Colonic mucosa (tissue), 4 donors: ENCODE measurements at regions not wholly inside any gene's neighbourhood (a gene's known extent, or its start where the extent isn't known, plus 50 kb on each side); places are given as distances from the start of the nearest gene placed in this dataset.

Experiments
- DNase-seq: peaks from one replicate; pipeline ENCODE4 v3.0.0-alpha.2; 2020
- H3K27ac ChIP-seq: fragments of 200-600 bp; one replicate; pipeline ENCODE4 v1.8.0; 2021
- H3K27me3 ChIP-seq: fragments of 200-600 bp; one replicate; pipeline ENCODE4 v1.8.0; 2021
- H3K36me3 ChIP-seq: fragments of 200-600 bp; one replicate; pipeline ENCODE4 v1.8.0; 2021
- H3K4me1 ChIP-seq: fragments of 200-600 bp; one replicate; pipeline ENCODE4 v1.8.0; 2021; ENCODE audit warnings: mild to moderate bottlenecking
- H3K4me3 ChIP-seq: fragments of 200-600 bp; one replicate; pipeline ENCODE4 v1.8.0; 2021
- H3K9ac ChIP-seq, 2 donors: one replicate each; pipeline ENCODE4 v1.7.0; 2013; ENCODE audit warnings: control low read depth in 2 of 2, low read depth in 2 of 2, low read length in 2 of 2
- H3K9me3 ChIP-seq: fragments of 200-600 bp; one replicate; pipeline ENCODE4 v1.8.0; 2021
- CTCF ChIP-seq: fragments of 200-600 bp; IDR thresholded peaks from one replicate; pipeline ENCODE4 v1.8.0; 2022; ENCODE audit warnings: antibody characterized with exemption, mild to moderate bottlenecking
- intact Hi-C: fragments of 100-400 bp; cut with DNase I; formaldehyde crosslinking; loops from one replicate; pipeline ENCODE4 v1.14.1; 2022
- donor health status: healthy.
- donor health status: DM: no; HTN: no; CAD: no.
- donor health status: DM: no; HTN: no; CAD: no.

- H3K4me1 ChIP-seq = no peaks in the 10 kb centered on the region
- intact Hi-C loops = no loop called here
- no peak overlapping the region for H3K27ac ChIP-seq
- no peaks in the 10 kb centered on the region for H3K9me3 ChIP-seq
- no peak overlapping the region for H3K9ac ChIP-seq
- DNase-seq = no peak
- H3K4me3 ChIP-seq = no peak overlapping the region
- H3K36me3 ChIP-seq = no peaks in the 10 kb centered on the region
- no peak for TF ChIP-seq CTCF
- no peaks in the 10 kb centered on the region for H3K27me3 ChIP-seq
Measured at GRCh38 chr5:109250533-109251329, 159.0 kb downstream of the PJA2 start.

GRCh38 chr5:109250080-109250479 lies 159.7 kb downstream of the PJA2 start:
- no peak overlapping the region for H3K4me3 ChIP-seq
- no peaks in the 10 kb centered on the region for H3K36me3 ChIP-seq
- intact Hi-C loops = no loop called here
- no peaks in the 10 kb centered on the region for H3K4me1 ChIP-seq
- H3K27ac ChIP-seq = no peak overlapping the region
- H3K27me3 ChIP-seq = no peaks in the 10 kb centered on the region
- TF ChIP-seq CTCF = no peak
- no peak overlapping the region for H3K9ac ChIP-seq
- H3K9me3 ChIP-seq = no peaks in the 10 kb centered on the region
- DNase-seq = no peak

- no peak for TF ChIP-seq CTCF
- intact Hi-C loops = no loop called here
Measured at GRCh38 chr5:109249126-109249525, 160.6 kb downstream of the PJA2 start.

GRCh38 chr5:109247986-109248385 lies 161.8 kb downstream of the PJA2 start:
- no peak for DNase-seq
- no peak for TF ChIP-seq CTCF
- no peaks in the 10 kb centered on the region for H3K27me3 ChIP-seq
- no peak overlapping the region for H3K4me3 ChIP-seq
- H3K9me3 ChIP-seq = no peaks in the 10 kb centered on the region
- H3K4me1 ChIP-seq = no peaks in the 10 kb centered on the region
- no peak overlapping the region for H3K27ac ChIP-seq
- no peaks in the 10 kb centered on the region for H3K36me3 ChIP-seq
- intact Hi-C loops = no loop called here
- H3K9ac ChIP-seq = no peak overlapping the region

More at GRCh38 chr5:109249126-109249525, 160.6 kb downstream of the PJA2 start:
- Histone ChIP-seq H3K27ac (no peak overlapping the region), H3K4me1 (no peaks in the 10 kb centered on the region), H3K9ac (no peak overlapping the region), H3K9me3 (no peaks in the 10 kb centered on the region), H3K27me3 (no peaks in the 10 kb centered on the region), H3K4me3 (no peak overlapping the region), H3K36me3 (no peaks in the 10 kb centered on the region)
- DNase-seq = no peak

- Histone ChIP-seq H3K36me3 (no peaks in the 10 kb centered on the region), H3K4me1 (no peaks in the 10 kb centered on the region), H3K27me3 (no peaks in the 10 kb centered on the region), H3K9me3 (no peaks in the 10 kb centered on the region), H3K4me3 (no peak overlapping the region), H3K9ac (no peak overlapping the region), H3K27ac (no peak overlapping the region)
- DNase-seq = no peak
- intact Hi-C loops = no loop called here
- no peak for TF ChIP-seq CTCF
Measured at GRCh38 chr5:109246841-109247592, 162.8 kb downstream of the PJA2 start.
